GM23248 (cell line): ENCODE measurements at regions not wholly inside any gene's neighbourhood (a gene's known extent, or its start where the extent isn't known, plus 50 kb on each side); places are given as distances from the start of the nearest gene placed in this dataset.

Source experiments
- DNase-seq: peaks from one replicate; pipeline ENCODE4 v3.0.0-alpha.2; 2015
- H2AFZ ChIP-seq: fragments of 200-600 bp; sonication (generic); 2 replicates; pipeline ENCODE4 v1.6.1; 2016; ENCODE audit warnings: antibody characterized with exemption
- H3F3A ChIP-seq: fragments of 200-600 bp; sonication (generic); 2 replicates; pipeline ENCODE4 v1.6.1; 2016; ENCODE audit warnings: mild to moderate bottlenecking, antibody characterized with exemption, mixed run types; ENCODE audit not compliant: insufficient read depth
- H3K27ac ChIP-seq: fragments of 200-600 bp; sonication (generic); 2 replicates; pipeline ENCODE4 v1.5.1; 2016; ENCODE audit warnings: mild to moderate bottlenecking
- H3K27me3 ChIP-seq: fragments of 200-600 bp; sonication (generic); replicated peaks from 2 replicates; pipeline ENCODE4 v1.6.1; 2016; ENCODE audit warnings: mild to moderate bottlenecking; ENCODE audit not compliant: insufficient read depth
- H3K36me3 ChIP-seq: fragments of 200-600 bp; sonication (generic); 2 replicates; pipeline ENCODE4 v1.6.1; 2016; ENCODE audit warnings: low read depth, mild to moderate bottlenecking
- H3K4me1 ChIP-seq: fragments of 200-600 bp; sonication (generic); 2 replicates; pipeline ENCODE4 v1.6.1; 2016; ENCODE audit warnings: mild to moderate bottlenecking; ENCODE audit not compliant: insufficient read depth
- H3K4me2 ChIP-seq: fragments of 200-600 bp; sonication (generic); one replicate; pipeline ENCODE4 v1.6.1; 2016; ENCODE audit warnings: mild to moderate bottlenecking; ENCODE audit not compliant: unreplicated experiment
- H3K4me3 ChIP-seq: fragments of 200-600 bp; sonication (generic); 2 replicates; pipeline ENCODE4 v1.5.1; 2016; ENCODE audit warnings: mild to moderate bottlenecking
- H3K79me2 ChIP-seq: fragments of 200-600 bp; sonication (generic); 2 replicates; pipeline ENCODE4 v1.6.1; 2016; ENCODE audit warnings: mild to moderate bottlenecking; ENCODE audit not compliant: insufficient read depth
- H3K9ac ChIP-seq: fragments of 200-600 bp; sonication (generic); 2 replicates; pipeline ENCODE4 v1.6.1; 2016; ENCODE audit warnings: mild to moderate bottlenecking
- H3K9me2 ChIP-seq: fragments of 200-600 bp; sonication (generic); 2 replicates; pipeline ENCODE4 v1.6.1; 2016; ENCODE audit warnings: mixed run types, mild to moderate bottlenecking, moderate library complexity; ENCODE audit not compliant: insufficient read depth
- H3K9me3 ChIP-seq: fragments of 200-600 bp; sonication (generic); one replicate; pipeline ENCODE4 v1.6.1; 2017; ENCODE audit warnings: low read depth
- H4K20me1 ChIP-seq: fragments of 200-600 bp; sonication (generic); 2 replicates; pipeline ENCODE4 v1.6.0; 2016; ENCODE audit not compliant: insufficient read depth
- EZH2 ChIP-seq: fragments of 200-600 bp; sonication (generic); IDR thresholded peaks from 2 replicates; pipeline ENCODE4 v1.6.1; 2018; ENCODE audit warnings: antibody characterized with exemption, mild to moderate bottlenecking; ENCODE audit not compliant: insufficient read depth, poor library complexity, severe bottlenecking
- EZH2phosphoT487 ChIP-seq: fragments of 200-600 bp; sonication (generic); IDR thresholded peaks from 2 replicates; pipeline ENCODE4 v1.6.1; 2018; ENCODE audit warnings: antibody characterized with exemption, moderate library complexity, mild to moderate bottlenecking, low read depth; ENCODE audit not compliant: insufficient read depth
- WGBS, 2 experiments: methylation state at CpG; one replicate each; pipeline ENCODE4 v1.1.6; 2015 to 2017; ENCODE audit warnings: low lambda C conversion rate in 2 of 2, low coverage in 1 of 2; ENCODE audit errors: missing lambda C conversion rate in 2 of 2; 5-methylcytosine and 5-hydroxymethylcytosine counted together
- in situ Hi-C: fragments of 300-500 bp; cut with MboI; formaldehyde crosslinking; loops from 2 replicates; pipeline ENCODE4 v1.15.0; 2020

DNA sequence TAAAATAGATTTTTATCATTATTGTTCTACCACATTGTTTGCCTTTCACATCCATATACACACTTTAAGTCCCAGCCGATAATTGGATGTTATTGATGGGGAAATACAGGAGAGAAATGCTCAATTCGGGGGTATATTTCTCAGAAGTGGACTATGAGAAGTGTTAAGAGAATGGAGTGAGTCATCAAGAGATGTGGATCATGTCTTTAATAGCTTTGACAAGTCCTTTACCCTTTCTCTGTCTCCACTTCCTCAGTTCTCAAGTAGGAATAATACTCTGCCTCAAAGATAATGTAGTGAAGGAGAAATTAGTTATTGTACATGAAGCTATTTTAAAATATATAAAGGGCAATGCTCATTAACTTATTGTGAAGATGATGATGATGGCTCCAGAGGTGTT is 1017.6 kb upstream of the PIK3C3 start:
- no peaks in the 10 kb centered on the region for H3K27me3 ChIP-seq
- no peaks in the 10 kb centered on the region for H3K36me3 ChIP-seq
- no peak overlapping the region for H3K4me3 ChIP-seq
- TF ChIP-seq EZH2 = no peak
- no peak for TF ChIP-seq EZH2phosphoT487
- 38 to 41% methylated on average over 2 of the region's 2 CpGs for WGBS, 2 experiments
- no peaks in the 10 kb centered on the region for H3K4me1 ChIP-seq
- no peak overlapping the region for H3K4me2 ChIP-seq
- no peaks in the 10 kb centered on the region for H4K20me1 ChIP-seq
- H3K9me3 ChIP-seq = no peaks in the 10 kb centered on the region
- H3K9ac ChIP-seq = no peak overlapping the region
- H3K9me2 ChIP-seq = peaks cover 4% of the 10 kb centered on the region; the same call in 1 of the 2 replicates
- no peaks in the 10 kb centered on the region for H3K79me2 ChIP-seq
- H3K27ac ChIP-seq = no peak overlapping the region
- in situ Hi-C loops = no loop called here
- H3F3A ChIP-seq = no peaks in the 10 kb centered on the region
- no peak overlapping the region for H2AFZ ChIP-seq
- no peak for DNase-seq

DNA sequence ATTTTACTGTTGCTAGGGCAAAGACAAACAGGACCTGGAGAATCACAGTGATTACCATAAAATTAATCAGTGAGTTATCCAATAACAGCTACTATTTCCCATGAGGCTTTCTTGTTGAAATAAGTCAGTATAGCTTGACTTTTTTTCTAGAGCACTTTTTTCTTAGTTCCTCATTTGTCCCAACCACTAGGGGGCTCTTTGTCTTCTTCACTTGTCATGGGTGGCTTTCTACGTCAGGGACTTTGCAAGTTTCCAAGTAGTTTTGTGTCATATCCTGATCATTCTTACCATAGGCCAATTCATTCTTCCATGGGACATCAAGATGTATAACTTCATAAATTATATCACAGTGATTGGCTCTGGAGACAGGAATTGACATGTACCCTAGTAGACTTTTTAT is 1019.6 kb upstream of the PIK3C3 start:
- WGBS, 2 experiments = 4 to 8% methylated on average over 1 of the region's 1 CpG
- H3K27me3 ChIP-seq = no peaks in the 10 kb centered on the region

DNA sequence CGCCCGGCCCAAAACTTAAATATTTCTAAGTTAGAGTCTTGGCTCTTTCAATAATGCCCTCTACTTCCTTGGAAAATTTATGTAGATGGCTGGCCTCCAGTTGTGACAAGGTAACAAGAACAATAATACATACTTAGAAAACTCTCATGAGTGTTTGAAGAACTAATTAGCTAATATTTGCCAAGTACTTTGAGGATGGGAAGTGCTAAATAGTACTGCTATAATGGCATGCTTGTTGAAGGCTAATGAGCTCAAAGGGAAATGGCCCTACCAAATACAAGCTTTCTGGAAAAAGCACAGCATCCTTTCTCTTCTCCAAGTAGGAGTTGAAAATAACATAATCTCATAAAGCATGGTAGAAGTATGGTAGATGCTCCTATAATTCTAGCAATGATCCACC is 1022.2 kb upstream of the PIK3C3 start:
- DNase-seq = no peak
- Histone ChIP-seq H3K27ac (no peak overlapping the region), H3K79me2 (no peaks in the 10 kb centered on the region), H3K4me1 (no peaks in the 10 kb centered on the region), H3K27me3 (no peaks in the 10 kb centered on the region), H3K9ac (no peak overlapping the region), H3K36me3 (no peaks in the 10 kb centered on the region), H3K9me3 (no peaks in the 10 kb centered on the region), H3K4me3 (no peak overlapping the region), H3K4me2 (no peak overlapping the region), H4K20me1 (no peaks in the 10 kb centered on the region), H3F3A (no peaks in the 10 kb centered on the region), H3K9me2 (no peaks in the 10 kb centered on the region), H2AFZ (no peak overlapping the region)
- WGBS, 2 experiments = 90 to 92% methylated on average over 2 of the region's 2 CpGs
- TF ChIP-seq EZH2phosphoT487 = no peak
- no peak for TF ChIP-seq EZH2
- in situ Hi-C loops = no loop called here

More for the DNA sequence above, 1019.6 kb upstream of the PIK3C3 start:
- no peak overlapping the region for H3K4me3 ChIP-seq
- no peaks in the 10 kb centered on the region for H3K9me3 ChIP-seq
- DNase-seq = peak; percentile 51
- no peaks in the 10 kb centered on the region for H3K4me1 ChIP-seq
- no peak overlapping the region for H3K9ac ChIP-seq
- no peaks in the 10 kb centered on the region for H4K20me1 ChIP-seq
- no peaks in the 10 kb centered on the region for H3F3A ChIP-seq
- H2AFZ ChIP-seq = no peak overlapping the region
- no peaks in the 10 kb centered on the region for H3K79me2 ChIP-seq
- no peak overlapping the region for H3K27ac ChIP-seq
- H3K4me2 ChIP-seq = no peak overlapping the region
- H3K9me2 ChIP-seq = no peaks in the 10 kb centered on the region
- TF ChIP-seq EZH2phosphoT487 (no peak), EZH2 (no peak)
- in situ Hi-C loops = no loop called here
- H3K36me3 ChIP-seq = no peaks in the 10 kb centered on the region

DNA sequence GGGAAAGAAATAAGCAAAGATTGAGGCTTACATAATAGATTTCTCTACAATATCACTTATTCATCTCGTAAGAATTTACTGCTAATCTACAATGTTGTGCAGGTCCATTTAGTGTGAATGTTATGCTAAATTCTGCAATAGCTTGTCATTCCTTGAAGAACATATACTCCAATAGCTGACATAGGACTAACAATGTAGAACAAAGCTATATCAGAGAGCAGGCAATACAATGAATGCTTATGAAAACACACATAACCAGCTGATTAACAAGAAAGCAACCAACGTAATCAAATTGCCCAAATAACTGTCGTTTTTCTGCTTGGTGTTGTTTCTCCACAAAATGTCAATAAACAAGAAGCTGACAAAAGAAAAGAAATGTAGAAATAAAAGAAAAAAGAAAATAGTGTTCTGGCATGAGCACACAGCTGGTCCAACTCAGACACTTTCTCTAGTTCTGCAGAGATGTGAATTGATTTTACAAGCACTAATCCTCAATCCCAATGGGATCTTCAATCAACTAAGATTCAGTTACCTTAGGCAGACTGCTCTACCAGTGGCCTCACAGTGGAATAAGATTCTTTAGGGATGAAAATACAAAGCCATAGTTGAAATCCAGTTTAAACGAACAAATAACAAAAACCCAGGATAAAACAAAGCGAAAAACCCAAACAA is 1024.7 kb upstream of the PIK3C3 start:
- no peak overlapping the region for H2AFZ ChIP-seq

GRCh38 chr18:40929399-40929798 is 1025.6 kb upstream of the PIK3C3 start:
- Histone ChIP-seq H3K4me1 (peaks cover 3% of the 10 kb centered on the region; the same call in 1 of the 2 replicates), H4K20me1 (no peaks in the 10 kb centered on the region), H3K9ac (no peak overlapping the region), H3K36me3 (no peaks in the 10 kb centered on the region), H3K27ac (no peak overlapping the region), H3K9me3 (no peaks in the 10 kb centered on the region), H3K27me3 (no peaks in the 10 kb centered on the region), H3K4me2 (no peak overlapping the region), H3F3A (no peaks in the 10 kb centered on the region), H3K4me3 (no peak overlapping the region), H3K9me2 (no peaks in the 10 kb centered on the region), H3K79me2 (no peaks in the 10 kb centered on the region), H2AFZ (no peak overlapping the region)
- no peak for TF ChIP-seq EZH2
- no peak for TF ChIP-seq EZH2phosphoT487
- WGBS, 2 experiments = 30 to 31% methylated on average over 7 of the region's 7 CpGs
- DNase-seq = no peak
- in situ Hi-C loops = no loop called here

More for the DNA sequence above, 1024.7 kb upstream of the PIK3C3 start:
- no peaks in the 10 kb centered on the region for H3F3A ChIP-seq
- WGBS, 2 experiments = 25 to 28% methylated on average over 5 of the region's 5 CpGs
- TF ChIP-seq EZH2 (no peak), EZH2phosphoT487 (no peak)
- no peaks in the 10 kb centered on the region for H3K9me2 ChIP-seq
- no peaks in the 10 kb centered on the region for H3K79me2 ChIP-seq
- H3K4me1 ChIP-seq = peaks cover 1% of the 10 kb centered on the region; the same call in 1 of the 2 replicates
- no peak overlapping the region for H3K27ac ChIP-seq
- no peak overlapping the region for H3K4me2 ChIP-seq
- no peak for DNase-seq
- H4K20me1 ChIP-seq = no peaks in the 10 kb centered on the region
- no peaks in the 10 kb centered on the region for H3K27me3 ChIP-seq
- no peak overlapping the region for H3K4me3 ChIP-seq
- H3K36me3 ChIP-seq = no peaks in the 10 kb centered on the region
- no peaks in the 10 kb centered on the region for H3K9me3 ChIP-seq
- H3K9ac ChIP-seq = no peak overlapping the region
- in situ Hi-C loops = no loop called here
